Neural progenitor cell (in vitro differentiated cells): ENCODE measurements at regions not wholly inside any gene's neighbourhood (a gene's known extent, or its start where the extent isn't known, plus 50 kb on each side); places are given as distances from the start of the nearest gene placed in this dataset.

Source experiments
- CTCF ChIP-seq: fragments of 200-600 bp; sonication (generic); IDR thresholded peaks from 2 replicates; pipeline ENCODE4 v1.5.1; 2017; ENCODE audit warnings: antibody characterized with exemption, mild to moderate bottlenecking
- EZH2phosphoT487 ChIP-seq: fragments of 200-600 bp; sonication (generic); IDR thresholded peaks from 2 replicates; pipeline ENCODE4 v1.6.1; 2017; ENCODE audit warnings: antibody characterized with exemption

- TF ChIP-seq CTCF (no peak), EZH2phosphoT487 (no peak)
Measured at GRCh38 chr13:99911965-99912566, 59.5 kb downstream of the ZIC5 start.
